ENCODE measurements at regions not wholly inside any gene's neighbourhood (a gene's known extent, or its start where the extent isn't known, plus 50 kb on each side); places are given as distances from the start of the nearest gene placed in this dataset.
"Not testable (repeated sequence)": the region's sequence is repeated elsewhere in the genome, so short reads cannot be mapped to it uniquely, and the experiment has no call there.

GRCh38 chrX:140065961-140066662, 100.8 kb upstream of the CXorf66 start:
- no peak for DNase-seq (ENCODE audit: low spot score)

GRCh38 chrX:140064993-140065392, 99.7 kb upstream of the CXorf66 start:
- DNase-seq (ENCODE audit: low spot score): no peak

DNA sequence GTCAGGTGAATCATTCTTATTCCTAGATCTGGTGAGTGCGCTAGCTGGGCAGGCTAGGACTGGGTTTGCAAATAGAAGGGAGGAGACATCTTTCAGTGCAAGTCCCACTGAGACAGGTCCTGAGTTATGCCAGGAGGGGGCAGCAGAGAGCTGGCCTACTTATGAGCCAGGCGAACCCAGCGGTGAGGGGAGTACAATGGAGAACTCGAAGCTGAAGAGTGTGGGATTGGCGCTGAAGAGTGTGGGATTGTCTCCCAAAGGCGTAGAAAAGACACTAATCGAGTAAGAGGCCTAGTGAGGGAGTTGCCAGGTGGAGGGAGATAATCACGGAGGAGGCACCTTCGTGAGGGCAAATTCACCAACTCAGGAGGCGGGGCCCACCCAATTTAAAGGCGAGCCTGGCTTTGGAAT, 91.7 kb upstream of the CXorf66 start:
- peak; percentile 40 for DNase-seq (ENCODE audit: low spot score)

DNA sequence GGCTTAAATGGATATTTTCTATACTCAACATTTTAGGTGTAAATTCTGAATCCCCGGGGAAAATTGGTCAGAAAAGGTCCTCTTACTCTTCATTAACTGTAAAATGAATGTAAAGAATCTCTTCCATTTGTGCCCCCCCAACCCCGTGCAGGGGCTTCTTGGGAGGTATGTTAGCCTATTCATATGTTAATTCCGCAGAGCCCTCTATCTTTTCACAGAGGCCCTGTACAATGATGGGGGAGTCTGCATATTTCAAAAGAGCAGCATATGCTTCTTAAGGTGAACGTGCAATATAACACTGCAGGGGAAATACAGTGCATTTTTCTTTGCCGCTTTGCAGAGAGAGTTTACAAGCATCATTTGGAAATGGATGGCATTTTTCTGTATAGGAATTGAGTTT, 88.5 kb upstream of the CXorf66 start:
- DNase-seq (ENCODE audit: low spot score): no peak

DNA sequence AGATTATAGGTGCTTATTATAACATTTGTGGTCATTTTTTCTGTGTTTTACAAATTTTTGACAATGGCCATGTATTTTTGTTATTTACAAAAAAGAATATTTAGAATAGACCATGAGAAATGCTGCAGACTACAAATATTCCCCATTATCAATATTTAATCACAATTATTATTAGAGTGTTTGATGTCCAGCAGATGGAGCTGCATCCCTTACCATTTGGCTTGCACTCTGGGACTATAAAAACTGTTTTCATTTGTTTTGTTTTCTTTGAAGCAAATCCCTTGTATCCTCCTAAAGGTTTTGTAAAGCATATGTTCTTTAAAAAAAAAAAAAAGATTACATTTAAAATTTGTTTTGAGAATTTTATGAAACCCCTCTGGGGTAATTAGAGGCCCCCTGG, 85.6 kb upstream of the CXorf66 start:
- DNase-seq (ENCODE audit: low spot score): no peak

DNA sequence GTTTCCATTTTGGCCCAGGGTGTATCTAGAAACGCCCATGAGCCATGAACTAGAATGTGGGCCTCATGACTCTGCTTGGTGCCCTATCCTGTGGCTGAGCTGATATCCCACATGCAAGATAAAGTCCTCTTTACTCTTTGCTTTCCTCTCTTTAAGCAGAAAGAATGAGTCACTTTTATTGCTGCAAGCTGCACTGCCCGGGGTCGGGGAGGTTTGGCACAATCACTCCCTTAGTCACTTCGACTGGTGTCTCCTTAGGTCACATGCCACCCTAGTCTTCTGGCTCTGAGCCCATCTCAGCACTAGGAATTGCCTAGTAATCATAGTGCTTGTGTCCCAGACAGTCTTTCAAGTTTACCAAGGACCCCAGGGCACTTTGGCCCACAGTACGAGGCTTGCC, 75.1 kb upstream of the CXorf66 start:
- DNase-seq (ENCODE audit: low spot score): no peak

DNA sequence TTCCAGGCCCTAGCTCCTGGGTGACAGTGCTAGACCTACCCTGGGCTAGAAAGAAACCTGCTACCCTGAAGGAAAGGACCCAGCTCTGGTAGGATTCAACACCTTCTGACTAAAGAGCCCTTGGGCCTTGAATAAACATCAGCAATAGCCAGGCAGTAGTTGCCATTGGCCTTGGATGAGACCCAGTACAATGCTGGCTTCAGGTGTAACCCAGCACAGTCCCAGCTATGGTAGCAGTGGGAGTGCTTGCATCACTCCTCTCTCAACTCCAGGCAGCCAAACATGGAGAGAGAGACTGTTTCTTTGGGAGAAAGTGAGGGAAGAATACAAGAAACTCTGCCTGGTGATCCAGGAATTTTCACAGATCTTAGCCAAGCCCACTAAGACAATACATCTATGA, 73.5 kb upstream of the CXorf66 start:
- DNase-seq (ENCODE audit: low spot score): no peak

DNA sequence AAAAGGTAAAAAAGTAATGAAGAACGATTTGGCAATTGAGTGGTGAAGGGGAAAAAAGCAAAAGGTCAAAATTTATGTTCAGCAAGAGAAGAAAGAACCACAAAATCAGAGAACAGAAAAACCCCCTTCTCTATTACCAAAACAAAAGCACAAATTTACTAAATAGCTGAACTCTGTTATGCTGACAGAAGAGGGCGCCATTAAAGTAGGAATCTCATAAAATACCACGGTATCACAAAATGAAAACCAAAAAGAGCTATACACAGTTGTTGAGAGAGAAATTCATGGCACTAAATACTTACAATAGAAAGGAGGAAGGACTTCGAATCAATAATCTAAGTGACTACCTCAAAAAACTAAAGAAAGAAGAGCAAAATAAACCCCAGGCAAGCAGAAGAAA, 69.6 kb upstream of the CXorf66 start:
- no peak for DNase-seq (ENCODE audit: low spot score)

GRCh38 chrX:140022482-140022881, 57.2 kb upstream of the CXorf66 start:
- DNase-seq (ENCODE audit: low spot score): no peak

DNA sequence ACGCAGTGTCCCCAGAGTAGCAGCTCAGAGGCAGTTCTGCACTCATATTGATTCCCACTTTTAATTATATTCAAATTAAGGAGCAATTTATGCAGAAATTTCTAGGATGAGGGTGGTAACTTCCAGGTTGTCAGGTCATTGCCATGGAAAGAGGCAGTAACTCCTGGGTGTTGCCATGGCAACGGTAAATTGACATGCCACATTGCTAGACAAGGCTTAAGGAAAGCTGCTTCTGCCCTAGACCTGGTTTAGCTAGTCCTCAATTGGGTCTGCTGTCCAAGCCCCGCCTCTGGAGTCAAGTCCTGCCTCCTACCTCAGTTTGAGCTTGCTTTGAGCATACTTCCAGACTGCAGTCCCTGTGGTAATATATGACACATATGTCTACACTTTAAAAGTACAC, 53.8 kb upstream of the CXorf66 start:
- DNase-seq (ENCODE audit: low spot score): not testable (repeated sequence)
